HCT116 (cell line): ENCODE measurements at regions not wholly inside any gene's neighbourhood (a gene's known extent, or its start where the extent isn't known, plus 50 kb on each side); places are given as distances from the start of the nearest gene placed in this dataset.

Source experiments
- ATAC-seq: fragments of 200-7000 bp; cut with Tn5 transposase; 2 replicates; pipeline ENCODE4 v1.9.1; 2020; ENCODE audit warnings: mild to moderate bottlenecking, moderate library complexity
- BruUV-seq: library from RNA; stranded (reverse); fragments of 400-500 nt; replicated peaks from 2 replicates; lab custom pipeline; 2021; lab: Mats Ljungman, UMichigan
- CTCF ChIA-PET: fragments of 300-600 bp; sonication (Branson Sonifier 250); formaldehyde crosslinking; loops from one replicate; lab custom pipeline; 2021; ENCODE audit warnings: antibody characterized with exemption; lab: Charles Lee
- POLR2A ChIA-PET: fragments of 300-600, 350-600 bp; sonication (Branson Sonifier 250); formaldehyde crosslinking; loops from one replicate; lab custom pipeline; 2021; ENCODE audit warnings: antibody characterized with exemption; lab: Charles Lee
- RAD21 ChIA-PET, 2 experiments: fragments of 300-600 bp; sonication (Branson Sonifier 250); formaldehyde crosslinking; loops; one replicate each; lab custom pipeline; 2023; ENCODE audit warnings: low total read pairs in 2 of 2; ENCODE audit not compliant: uncharacterized antibody in 2 of 2, unreplicated experiment in 2 of 2, low non-redundant PET in 1 of 2; lab: Charles Lee
- DNase-seq: peaks from one replicate; pipeline ENCODE4 v3.0.0-alpha.2; 2010; ENCODE audit warnings: low read depth, low spot score
- H2AFZ ChIP-seq: fragments of 200-600 bp; shearing (Covaris generic), sonication (generic); 2 replicates; pipeline ENCODE4 v1.6.1; 2017; ENCODE audit warnings: low read depth, mixed run types, mixed read lengths, antibody characterized with exemption, low read length; ENCODE audit not compliant: poor library complexity, severe bottlenecking
- H3K27ac ChIP-seq: 2 replicates; pipeline ENCODE4 v1.5.1; 2012; ENCODE audit warnings: low read depth, low read length
- H3K27me3 ChIP-seq: fragments of 200-600 bp; sonication (generic); 2 replicates; pipeline ENCODE4 v1.6.1; 2016; ENCODE audit warnings: mixed run types, low read length, mixed read lengths; ENCODE audit not compliant: insufficient read depth
- H3K36me3 ChIP-seq, 2 experiments: fragments of 200-500 bp in 1 of 2; fragments of 200-600 bp in 1 of 2; sonication (Bioruptor generic) in 1 of 2; sonication (generic) in 1 of 2; 2 replicates each; pipeline versions ENCODE4 v1.5.1 to v1.6.1; 2014 to 2016; ENCODE audit warnings: low read length in 2 of 2, inconsistent platforms in 1 of 2, mixed read lengths in 1 of 2, mixed run types in 1 of 2; ENCODE audit not compliant: insufficient read depth in 2 of 2, control insufficient read depth in 1 of 2
- H3K4me1 ChIP-seq, 2 experiments: fragments of 200-600 bp in 1 of 2; sonication (generic) in 1 of 2; 2 replicates each; pipeline versions ENCODE4 v1.5.1 to v1.6.1; 2012 to 2017; ENCODE audit warnings: low read length in 2 of 2, inconsistent platforms in 1 of 2, mild to moderate bottlenecking in 1 of 2, mixed read lengths in 1 of 2, mixed run types in 1 of 2, moderate library complexity in 1 of 2; ENCODE audit not compliant: insufficient read depth in 2 of 2, control insufficient read depth in 1 of 2
- H3K4me2 ChIP-seq: fragments of 200-600 bp; sonication (generic); 2 replicates; pipeline ENCODE4 v1.6.1; 2017; ENCODE audit warnings: mixed run types, low read length, mixed read lengths
- H3K4me3 ChIP-seq, 2 experiments: fragments of 200-600 bp in 1 of 2; sonication (generic) in 1 of 2; replicated peaks in 1 of 2; 2 replicates each; pipeline ENCODE4 v1.5.1; 2011 to 2016; ENCODE audit warnings: low read length in 2 of 2, control low read depth in 1 of 2, low read depth in 1 of 2, mild to moderate bottlenecking in 1 of 2, mixed read lengths in 1 of 2, mixed run types in 1 of 2
- H3K79me2 ChIP-seq: fragments of 200-600 bp; sonication (generic); 2 replicates; pipeline ENCODE4 v1.6.1; 2017; ENCODE audit warnings: mild to moderate bottlenecking, mixed run types, low read length, moderate library complexity, mixed read lengths; ENCODE audit not compliant: insufficient read depth
- H3K9ac ChIP-seq: fragments of 200-600 bp; sonication (generic); 2 replicates; pipeline ENCODE4 v1.6.1; 2016; ENCODE audit warnings: low read length, mixed read lengths
- H3K9me2 ChIP-seq: fragments of 200-600 bp; sonication (generic), shearing (Covaris generic); 2 replicates; pipeline ENCODE4 v1.6.1; 2017; ENCODE audit warnings: mixed run types, mild to moderate bottlenecking, moderate library complexity; ENCODE audit not compliant: insufficient read depth
- H3K9me3 ChIP-seq, 2 experiments: fragments of 200-500 bp in 1 of 2; fragments of 200-600 bp in 1 of 2; sonication (Bioruptor generic) in 1 of 2; sonication (generic) in 1 of 2; 2 replicates each; pipeline ENCODE4 v1.6.1; 2014 to 2017; ENCODE audit warnings: low read length in 2 of 2, mixed read lengths in 2 of 2, inconsistent platforms in 1 of 2, low read depth in 1 of 2, mild to moderate bottlenecking in 1 of 2, mixed run types in 1 of 2, moderate library complexity in 1 of 2; ENCODE audit not compliant: control insufficient read depth in 1 of 2, insufficient read depth in 1 of 2
- H4K20me1 ChIP-seq: fragments of 200-600 bp; sonication (generic), shearing (Covaris generic); 2 replicates; pipeline ENCODE4 v1.6.1; 2017; ENCODE audit warnings: mixed run types, mild to moderate bottlenecking, moderate library complexity; ENCODE audit not compliant: insufficient read depth
- CEBPB ChIP-seq: IDR thresholded peaks from 2 replicates; pipeline ENCODE4 v1.6.1; 2012; ENCODE audit warnings: low read depth
- EGR1 ChIP-seq: IDR thresholded peaks from 2 replicates; pipeline ENCODE4 v1.6.1; 2012; ENCODE audit warnings: low read depth
- ELF1 ChIP-seq: IDR thresholded peaks from 2 replicates; pipeline ENCODE4 v1.6.1; 2012; ENCODE audit warnings: low read depth, borderline replicate concordance
- JUND ChIP-seq: IDR thresholded peaks from 2 replicates; pipeline ENCODE4 v1.6.1; 2012
- POLR2A ChIP-seq: IDR thresholded peaks from 2 replicates; pipeline ENCODE4 v1.7.0; 2011; ENCODE audit warnings: borderline replicate concordance; ENCODE audit not compliant: insufficient read depth, insufficient read length; ENCODE audit errors: extremely low read depth
- POLR2AphosphoS5 ChIP-seq: IDR thresholded peaks from 2 replicates; pipeline ENCODE4 v1.6.1; 2011; ENCODE audit warnings: mild to moderate bottlenecking, low read depth, low read length, moderate library complexity
- RAD21 ChIP-seq: IDR thresholded peaks from 2 replicates; pipeline ENCODE4 v1.6.1; 2012; ENCODE audit warnings: low read depth, mild to moderate bottlenecking
- SRF ChIP-seq: IDR thresholded peaks from 2 replicates; pipeline ENCODE4 v1.6.1; 2012; ENCODE audit warnings: low read depth
- ZFX ChIP-seq: fragments of 450-650 bp; IDR thresholded peaks from 2 replicates; pipeline ENCODE4 v1.6.1; 2017
- ZNF274 ChIP-seq: fragments of 200-500 bp; sonication (Bioruptor generic); IDR thresholded peaks from 2 replicates; pipeline ENCODE4 v1.6.1; 2014; ENCODE audit warnings: mild to moderate bottlenecking, low read depth, low read length, inconsistent platforms
- intact Hi-C: fragments of 100-400 bp; cut with micrococcal nuclease; formaldehyde crosslinking; loops from 2 replicates; pipeline ENCODE4 v1.10.0; 2022
- TF ChIP-seq, protein P1 (sequence below): IDR thresholded peaks from 2 replicates; pipeline ENCODE4 v1.6.1; 2012; ENCODE audit warnings: low read depth
- TF ChIP-seq, protein P2 (sequence below), 3 experiments: fragments of 200-600 bp in 1 of 3; sonication (generic) in 1 of 3; IDR thresholded peaks in 2 of 3; conservative IDR thresholded peaks in 1 of 3; 2 replicates each; pipeline ENCODE4 v1.5.1; 2012 to 2017; ENCODE audit warnings: low read depth in 2 of 3, low read length in 2 of 3, antibody characterized with exemption in 1 of 3, borderline replicate concordance in 1 of 3, control low read depth in 1 of 3, mild to moderate bottlenecking in 1 of 3, mixed read lengths in 1 of 3, mixed run types in 1 of 3, moderate library complexity in 1 of 3; ENCODE audit not compliant: insufficient read depth in 1 of 3
- TF ChIP-seq, protein P3 (sequence below): IDR thresholded peaks from 2 replicates; pipeline ENCODE4 v1.6.1; 2012
- TF ChIP-seq, protein P4 (sequence below): IDR thresholded peaks from 2 replicates; pipeline ENCODE4 v1.6.1; 2011; ENCODE audit warnings: mild to moderate bottlenecking, low read length, moderate library complexity; ENCODE audit not compliant: insufficient replicate concordance; ENCODE audit errors: extremely low read depth
- TF ChIP-seq, protein P5 (sequence below): IDR thresholded peaks from 2 replicates; pipeline ENCODE4 v1.6.1; 2012

DNA sequence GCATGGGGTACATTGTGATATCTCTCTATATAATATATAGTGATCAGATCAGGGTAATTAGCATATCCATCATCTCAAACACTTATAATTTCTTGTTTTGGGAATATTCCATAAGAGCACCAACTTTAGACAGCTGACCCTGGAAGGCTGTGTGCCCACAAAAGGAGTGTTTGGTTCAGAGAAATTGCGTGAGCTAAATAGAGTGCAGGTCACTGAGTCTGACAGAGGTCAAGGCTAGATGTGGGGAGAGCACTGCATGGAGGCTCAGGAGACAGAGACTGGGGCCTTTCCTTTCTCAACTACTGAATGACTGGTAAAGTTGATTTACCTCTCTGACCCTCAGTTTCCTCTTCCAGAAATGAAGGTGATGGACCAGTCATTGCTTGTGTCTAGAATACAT lies 114.9 kb upstream of the ADGRF1 start:
- H3K9me2 ChIP-seq = no peaks in the 10 kb centered on the region
- H3K4me2 ChIP-seq = no peak overlapping the region
- ATAC-seq = no peak
- no peaks in the 10 kb centered on the region for H3K36me3 ChIP-seq
- no peaks in the 10 kb centered on the region for H4K20me1 ChIP-seq
- ChIA-PET POLR2A (no interaction called here), RAD21 (no interaction called here), CTCF (no interaction called here)
- H3K4me1 ChIP-seq = peaks cover 0 to 19% of the 10 kb centered on the region in 2 experiments; a peak in 2 of 4 replicates
- no peak overlapping the region for H2AFZ ChIP-seq
- DNase-seq = no peak
- BruUV-seq = no TSS peak
- H3K79me2 ChIP-seq = no peaks in the 10 kb centered on the region
- intact Hi-C loops = no loop called here
- no peak overlapping the region for H3K9ac ChIP-seq
- no peak overlapping the region for H3K4me3 ChIP-seq
- H3K27ac ChIP-seq = no peak overlapping the region
- no peaks in the 10 kb centered on the region for H3K9me3 ChIP-seq
- H3K27me3 ChIP-seq = no peaks in the 10 kb centered on the region
- TF ChIP-seq, protein P1, sequence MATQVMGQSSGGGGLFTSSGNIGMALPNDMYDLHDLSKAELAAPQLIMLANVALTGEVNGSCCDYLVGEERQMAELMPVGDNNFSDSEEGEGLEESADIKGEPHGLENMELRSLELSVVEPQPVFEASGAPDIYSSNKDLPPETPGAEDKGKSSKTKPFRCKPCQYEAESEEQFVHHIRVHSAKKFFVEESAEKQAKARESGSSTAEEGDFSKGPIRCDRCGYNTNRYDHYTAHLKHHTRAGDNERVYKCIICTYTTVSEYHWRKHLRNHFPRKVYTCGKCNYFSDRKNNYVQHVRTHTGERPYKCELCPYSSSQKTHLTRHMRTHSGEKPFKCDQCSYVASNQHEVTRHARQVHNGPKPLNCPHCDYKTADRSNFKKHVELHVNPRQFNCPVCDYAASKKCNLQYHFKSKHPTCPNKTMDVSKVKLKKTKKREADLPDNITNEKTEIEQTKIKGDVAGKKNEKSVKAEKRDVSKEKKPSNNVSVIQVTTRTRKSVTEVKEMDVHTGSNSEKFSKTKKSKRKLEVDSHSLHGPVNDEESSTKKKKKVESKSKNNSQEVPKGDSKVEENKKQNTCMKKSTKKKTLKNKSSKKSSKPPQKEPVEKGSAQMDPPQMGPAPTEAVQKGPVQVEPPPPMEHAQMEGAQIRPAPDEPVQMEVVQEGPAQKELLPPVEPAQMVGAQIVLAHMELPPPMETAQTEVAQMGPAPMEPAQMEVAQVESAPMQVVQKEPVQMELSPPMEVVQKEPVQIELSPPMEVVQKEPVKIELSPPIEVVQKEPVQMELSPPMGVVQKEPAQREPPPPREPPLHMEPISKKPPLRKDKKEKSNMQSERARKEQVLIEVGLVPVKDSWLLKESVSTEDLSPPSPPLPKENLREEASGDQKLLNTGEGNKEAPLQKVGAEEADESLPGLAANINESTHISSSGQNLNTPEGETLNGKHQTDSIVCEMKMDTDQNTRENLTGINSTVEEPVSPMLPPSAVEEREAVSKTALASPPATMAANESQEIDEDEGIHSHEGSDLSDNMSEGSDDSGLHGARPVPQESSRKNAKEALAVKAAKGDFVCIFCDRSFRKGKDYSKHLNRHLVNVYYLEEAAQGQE = no peak
- TF ChIP-seq EGR1 = no peak
- no peak for TF ChIP-seq POLR2AphosphoS5
- TF ChIP-seq, protein P2, sequence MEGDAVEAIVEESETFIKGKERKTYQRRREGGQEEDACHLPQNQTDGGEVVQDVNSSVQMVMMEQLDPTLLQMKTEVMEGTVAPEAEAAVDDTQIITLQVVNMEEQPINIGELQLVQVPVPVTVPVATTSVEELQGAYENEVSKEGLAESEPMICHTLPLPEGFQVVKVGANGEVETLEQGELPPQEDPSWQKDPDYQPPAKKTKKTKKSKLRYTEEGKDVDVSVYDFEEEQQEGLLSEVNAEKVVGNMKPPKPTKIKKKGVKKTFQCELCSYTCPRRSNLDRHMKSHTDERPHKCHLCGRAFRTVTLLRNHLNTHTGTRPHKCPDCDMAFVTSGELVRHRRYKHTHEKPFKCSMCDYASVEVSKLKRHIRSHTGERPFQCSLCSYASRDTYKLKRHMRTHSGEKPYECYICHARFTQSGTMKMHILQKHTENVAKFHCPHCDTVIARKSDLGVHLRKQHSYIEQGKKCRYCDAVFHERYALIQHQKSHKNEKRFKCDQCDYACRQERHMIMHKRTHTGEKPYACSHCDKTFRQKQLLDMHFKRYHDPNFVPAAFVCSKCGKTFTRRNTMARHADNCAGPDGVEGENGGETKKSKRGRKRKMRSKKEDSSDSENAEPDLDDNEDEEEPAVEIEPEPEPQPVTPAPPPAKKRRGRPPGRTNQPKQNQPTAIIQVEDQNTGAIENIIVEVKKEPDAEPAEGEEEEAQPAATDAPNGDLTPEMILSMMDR (IDR thresholded peaks at IDR 0.05 in 2 of 3, conservative IDR thresholded peaks at IDR 0.05 in 1 of 3; ENCODE audit: borderline replicate concordance in 1 of 3, insufficient read depth in 1 of 3, low read depth in 2 of 3, low read length in 2 of 3) = no peak
- no peak for TF ChIP-seq ZFX
- TF ChIP-seq, protein P3, sequence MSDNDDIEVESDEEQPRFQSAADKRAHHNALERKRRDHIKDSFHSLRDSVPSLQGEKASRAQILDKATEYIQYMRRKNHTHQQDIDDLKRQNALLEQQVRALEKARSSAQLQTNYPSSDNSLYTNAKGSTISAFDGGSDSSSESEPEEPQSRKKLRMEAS = no peak
- TF ChIP-seq POLR2A = no peak
- TF ChIP-seq ELF1 = no peak
- TF ChIP-seq RAD21 = no peak
- TF ChIP-seq, protein P4, sequence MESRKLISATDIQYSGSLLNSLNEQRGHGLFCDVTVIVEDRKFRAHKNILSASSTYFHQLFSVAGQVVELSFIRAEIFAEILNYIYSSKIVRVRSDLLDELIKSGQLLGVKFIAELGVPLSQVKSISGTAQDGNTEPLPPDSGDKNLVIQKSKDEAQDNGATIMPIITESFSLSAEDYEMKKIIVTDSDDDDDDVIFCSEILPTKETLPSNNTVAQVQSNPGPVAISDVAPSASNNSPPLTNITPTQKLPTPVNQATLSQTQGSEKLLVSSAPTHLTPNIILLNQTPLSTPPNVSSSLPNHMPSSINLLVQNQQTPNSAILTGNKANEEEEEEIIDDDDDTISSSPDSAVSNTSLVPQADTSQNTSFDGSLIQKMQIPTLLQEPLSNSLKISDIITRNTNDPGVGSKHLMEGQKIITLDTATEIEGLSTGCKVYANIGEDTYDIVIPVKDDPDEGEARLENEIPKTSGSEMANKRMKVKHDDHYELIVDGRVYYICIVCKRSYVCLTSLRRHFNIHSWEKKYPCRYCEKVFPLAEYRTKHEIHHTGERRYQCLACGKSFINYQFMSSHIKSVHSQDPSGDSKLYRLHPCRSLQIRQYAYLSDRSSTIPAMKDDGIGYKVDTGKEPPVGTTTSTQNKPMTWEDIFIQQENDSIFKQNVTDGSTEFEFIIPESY = no peak
- TF ChIP-seq JUND = no peak
- no peak for TF ChIP-seq CEBPB
- TF ChIP-seq SRF = no peak
- TF ChIP-seq, protein P5, sequence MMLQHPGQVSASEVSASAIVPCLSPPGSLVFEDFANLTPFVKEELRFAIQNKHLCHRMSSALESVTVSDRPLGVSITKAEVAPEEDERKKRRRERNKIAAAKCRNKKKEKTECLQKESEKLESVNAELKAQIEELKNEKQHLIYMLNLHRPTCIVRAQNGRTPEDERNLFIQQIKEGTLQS = no peak
- no peak for TF ChIP-seq ZNF274
